ENCODE measurements at regions not wholly inside any gene's neighbourhood (a gene's known extent, or its start where the extent isn't known, plus 50 kb on each side); places are given as distances from the start of the nearest gene placed in this dataset.

- TF ChIP-seq, protein P1, sequence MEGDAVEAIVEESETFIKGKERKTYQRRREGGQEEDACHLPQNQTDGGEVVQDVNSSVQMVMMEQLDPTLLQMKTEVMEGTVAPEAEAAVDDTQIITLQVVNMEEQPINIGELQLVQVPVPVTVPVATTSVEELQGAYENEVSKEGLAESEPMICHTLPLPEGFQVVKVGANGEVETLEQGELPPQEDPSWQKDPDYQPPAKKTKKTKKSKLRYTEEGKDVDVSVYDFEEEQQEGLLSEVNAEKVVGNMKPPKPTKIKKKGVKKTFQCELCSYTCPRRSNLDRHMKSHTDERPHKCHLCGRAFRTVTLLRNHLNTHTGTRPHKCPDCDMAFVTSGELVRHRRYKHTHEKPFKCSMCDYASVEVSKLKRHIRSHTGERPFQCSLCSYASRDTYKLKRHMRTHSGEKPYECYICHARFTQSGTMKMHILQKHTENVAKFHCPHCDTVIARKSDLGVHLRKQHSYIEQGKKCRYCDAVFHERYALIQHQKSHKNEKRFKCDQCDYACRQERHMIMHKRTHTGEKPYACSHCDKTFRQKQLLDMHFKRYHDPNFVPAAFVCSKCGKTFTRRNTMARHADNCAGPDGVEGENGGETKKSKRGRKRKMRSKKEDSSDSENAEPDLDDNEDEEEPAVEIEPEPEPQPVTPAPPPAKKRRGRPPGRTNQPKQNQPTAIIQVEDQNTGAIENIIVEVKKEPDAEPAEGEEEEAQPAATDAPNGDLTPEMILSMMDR (IDR thresholded peaks at IDR 0.05) = no peak
- TF ChIP-seq POLR2AphosphoS5 (IDR thresholded peaks at IDR 0.05; ENCODE audit: insufficient read depth in 1 of 2, low read depth in 1 of 2) = no peak
- TF ChIP-seq POLR2A (IDR thresholded peaks at IDR 0.05) = no peak
These were observed 312.4 kb downstream of the UTRN start for GRCh38 chr6:144597511-144597910.

Measured in vagina (tissue), 2 donors.